ENCODE measurements at regions not wholly inside any gene's neighbourhood (a gene's known extent, or its start where the extent isn't known, plus 50 kb on each side); places are given as distances from the start of the nearest gene placed in this dataset.

DNA sequence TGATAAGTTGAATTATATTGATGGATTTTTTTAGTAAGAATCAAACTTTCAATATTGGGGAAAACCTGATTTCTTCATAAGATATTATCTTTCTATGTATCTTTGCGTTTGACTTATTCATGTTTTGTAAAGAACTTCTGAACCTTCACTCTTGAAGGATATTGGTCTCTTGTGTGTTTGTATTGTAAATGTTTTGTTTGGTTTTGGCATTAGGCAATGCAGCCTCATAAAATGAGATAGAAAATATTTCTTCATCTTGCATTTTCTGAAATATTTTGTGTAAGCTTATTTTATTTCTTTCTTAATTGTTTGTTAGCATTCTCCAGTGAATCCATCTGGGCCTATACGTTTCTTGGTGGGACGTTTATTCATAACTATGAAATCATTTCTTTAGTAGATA lies 271.9 kb downstream of the RAB38 start:
- TF ChIP-seq, protein P1, sequence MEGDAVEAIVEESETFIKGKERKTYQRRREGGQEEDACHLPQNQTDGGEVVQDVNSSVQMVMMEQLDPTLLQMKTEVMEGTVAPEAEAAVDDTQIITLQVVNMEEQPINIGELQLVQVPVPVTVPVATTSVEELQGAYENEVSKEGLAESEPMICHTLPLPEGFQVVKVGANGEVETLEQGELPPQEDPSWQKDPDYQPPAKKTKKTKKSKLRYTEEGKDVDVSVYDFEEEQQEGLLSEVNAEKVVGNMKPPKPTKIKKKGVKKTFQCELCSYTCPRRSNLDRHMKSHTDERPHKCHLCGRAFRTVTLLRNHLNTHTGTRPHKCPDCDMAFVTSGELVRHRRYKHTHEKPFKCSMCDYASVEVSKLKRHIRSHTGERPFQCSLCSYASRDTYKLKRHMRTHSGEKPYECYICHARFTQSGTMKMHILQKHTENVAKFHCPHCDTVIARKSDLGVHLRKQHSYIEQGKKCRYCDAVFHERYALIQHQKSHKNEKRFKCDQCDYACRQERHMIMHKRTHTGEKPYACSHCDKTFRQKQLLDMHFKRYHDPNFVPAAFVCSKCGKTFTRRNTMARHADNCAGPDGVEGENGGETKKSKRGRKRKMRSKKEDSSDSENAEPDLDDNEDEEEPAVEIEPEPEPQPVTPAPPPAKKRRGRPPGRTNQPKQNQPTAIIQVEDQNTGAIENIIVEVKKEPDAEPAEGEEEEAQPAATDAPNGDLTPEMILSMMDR (conservative IDR thresholded peaks at IDR 0.05; ENCODE audit: low read depth, low read length), result no peak
- TF ChIP-seq EZH2phosphoT487 (IDR thresholded peaks at IDR 0.05; ENCODE audit: borderline replicate concordance, low read length), result no peak
- TF ChIP-seq EZH2 (IDR thresholded peaks at IDR 0.05; ENCODE audit: low read length, unreplicated experiment), result no peak

All from PC-3 (cell line).